MV-4-11 (cell line): ENCODE measurements at regions not wholly inside any gene's neighbourhood (a gene's known extent, or its start where the extent isn't known, plus 50 kb on each side); places are given as distances from the start of the nearest gene placed in this dataset.

ENCODE experiments used
- DNase-seq: peaks from one replicate; lab custom pipeline; 2025; lab: John Stamatoyannopoulos, UW

DNA sequence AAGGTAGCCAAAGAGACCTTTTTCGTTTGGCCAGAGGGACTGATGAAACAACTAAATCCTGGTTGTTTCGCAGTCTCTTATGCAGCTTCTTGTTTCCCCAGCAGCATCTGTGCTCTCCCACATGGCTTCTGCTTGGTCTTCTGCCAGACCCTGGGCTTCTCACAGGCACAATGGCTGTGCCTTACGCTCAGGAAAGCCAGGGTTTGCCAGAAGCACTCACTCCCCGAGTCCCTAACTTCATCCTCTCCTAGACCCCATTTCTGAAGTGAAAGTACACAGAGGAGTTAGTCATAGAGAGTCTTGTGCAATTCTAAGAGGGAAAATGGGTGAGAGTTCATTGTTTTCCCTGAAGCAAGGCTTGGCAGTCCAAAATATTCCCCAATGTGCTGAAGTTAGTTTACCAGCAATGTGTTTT lies 121.7 kb downstream of the EVX1 start:
- peak; percentile 74 for DNase-seq

DNA sequence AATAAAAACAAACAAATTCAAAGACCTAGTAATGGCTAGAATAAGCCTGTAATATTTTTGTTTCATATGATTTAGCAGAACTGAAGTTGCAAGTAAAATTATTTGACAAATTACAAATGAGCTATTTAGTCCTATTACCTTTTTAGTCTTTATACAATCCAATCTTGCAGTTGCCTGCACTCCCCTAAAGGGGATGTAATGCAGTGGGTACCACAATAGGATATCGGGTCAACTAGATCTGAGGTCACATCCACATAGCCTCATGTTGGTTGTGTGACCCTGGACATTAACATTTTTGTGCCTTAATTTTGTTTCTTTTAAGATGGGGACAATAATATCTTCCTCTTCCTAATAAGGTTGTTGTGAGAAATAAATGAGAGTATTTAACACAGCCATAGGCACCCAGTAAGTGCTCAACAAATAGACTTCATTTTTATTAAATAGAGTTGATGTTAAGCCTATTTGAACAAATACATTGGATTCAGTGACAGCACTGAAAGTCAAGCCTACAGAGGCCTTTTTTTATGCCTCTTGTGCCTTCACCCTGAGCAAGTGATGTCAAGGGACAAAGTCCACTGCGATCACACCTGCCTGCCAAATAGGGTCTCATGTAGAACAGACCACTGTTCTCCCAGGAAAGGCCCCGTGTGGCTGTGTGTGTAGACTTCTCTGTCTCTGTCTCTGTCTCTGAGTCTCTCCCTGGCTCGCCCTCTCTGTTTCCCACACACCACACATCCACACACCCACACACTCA lies 124.8 kb downstream of the EVX1 start:
- DNase-seq: no peak

DNA sequence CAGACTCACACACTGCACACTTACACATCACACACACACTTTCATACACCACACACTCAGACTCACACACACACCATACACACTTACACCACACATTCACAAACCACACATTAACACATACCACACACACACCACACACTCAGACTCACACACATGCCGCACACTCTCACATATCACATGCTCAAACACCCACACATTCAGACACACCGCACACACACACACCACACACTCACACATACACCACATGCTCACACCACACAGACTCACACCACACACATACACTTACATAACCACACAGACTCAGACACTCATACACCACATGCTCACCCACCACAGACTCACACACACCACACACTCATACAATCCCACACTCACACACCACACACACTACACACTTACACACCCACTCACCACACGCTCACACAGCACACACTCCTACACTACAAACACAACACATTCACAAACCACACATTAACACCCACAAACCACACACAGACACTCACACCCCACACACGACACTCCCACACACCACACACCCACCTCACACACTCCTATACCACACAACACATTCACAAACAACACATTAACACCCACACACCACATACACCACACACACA lies 125.4 kb downstream of the EVX1 start:
- DNase-seq: peak; percentile 13

DNA sequence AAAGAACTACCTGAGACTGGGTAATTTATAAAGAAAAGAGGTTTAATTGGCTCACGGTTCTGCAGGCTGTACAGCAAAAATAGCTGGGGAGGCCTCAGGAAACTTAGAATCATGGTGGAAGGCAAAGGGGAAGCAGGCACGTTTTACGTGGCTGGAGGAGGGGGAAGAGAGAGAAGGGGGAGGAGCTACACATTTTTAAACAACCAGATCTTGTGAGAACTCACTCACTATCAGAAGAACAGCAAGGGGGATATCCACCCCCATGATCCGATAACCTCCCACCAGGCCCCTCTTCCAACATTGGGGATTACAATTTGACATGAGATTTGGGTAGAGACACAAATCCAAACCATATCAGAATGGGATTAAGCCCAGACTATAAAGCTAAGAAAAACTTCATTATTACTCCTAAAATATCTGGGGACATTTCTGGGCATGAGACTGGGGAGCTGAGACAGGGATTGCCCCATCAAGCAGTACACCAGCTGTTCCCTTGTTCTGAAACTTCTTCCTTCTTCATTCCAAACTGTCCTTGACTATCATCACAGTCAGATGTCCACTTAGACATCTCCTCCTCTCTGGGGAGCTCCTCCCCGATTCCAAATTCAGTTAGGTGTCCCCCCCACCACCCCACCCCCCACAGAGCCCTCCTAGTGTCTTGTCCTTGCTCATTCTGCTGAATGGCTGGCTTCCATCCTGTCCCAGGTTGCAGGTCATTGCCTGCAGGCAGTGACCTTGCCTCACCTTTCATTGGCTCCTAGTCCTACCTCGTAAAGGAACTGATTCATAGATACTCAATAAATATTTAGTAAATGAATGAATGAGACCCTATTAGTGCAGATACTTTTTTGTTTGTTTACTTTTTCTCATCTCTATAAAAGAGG lies 132.6 kb downstream of the EVX1 start:
- no peak for DNase-seq

DNA sequence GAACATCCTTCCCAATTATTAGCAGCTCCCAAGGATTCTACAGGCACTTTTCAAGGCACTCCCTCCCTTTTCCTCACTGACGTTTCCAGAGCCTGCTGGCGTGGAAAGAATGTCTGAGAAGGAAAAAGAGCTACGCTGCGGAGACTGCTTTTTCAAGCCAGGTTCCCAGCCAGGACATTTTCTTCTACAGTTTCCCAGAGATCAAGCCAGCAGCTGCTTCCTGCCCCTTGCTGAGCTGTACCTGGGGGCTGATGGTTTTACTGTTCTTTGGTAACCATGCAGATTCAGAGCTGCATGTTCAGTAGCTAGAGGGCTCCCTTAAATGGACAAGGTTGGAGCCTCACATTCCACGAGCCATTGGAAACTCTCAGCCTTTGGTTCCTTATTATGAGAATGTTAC lies 133.4 kb downstream of the EVX1 start:
- no peak for DNase-seq

DNA sequence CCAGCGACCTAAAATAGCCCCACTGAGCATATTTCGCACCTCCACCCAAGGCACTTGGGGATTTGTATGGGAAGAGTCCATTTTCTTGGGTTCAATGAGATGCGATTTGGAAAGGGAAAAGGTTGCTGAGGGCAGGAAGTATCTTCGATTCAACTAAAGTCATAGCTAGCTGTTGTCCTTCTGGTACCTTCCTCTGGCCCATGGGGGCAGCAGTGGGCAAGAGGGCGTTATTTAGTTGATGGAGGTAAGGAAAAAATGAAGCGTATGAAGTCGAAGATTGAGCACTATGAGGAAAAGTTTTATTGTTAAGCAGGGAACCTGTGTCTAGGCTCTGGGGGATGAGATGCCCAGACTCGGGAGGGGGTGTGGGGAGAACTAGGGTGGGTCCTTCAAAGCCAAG lies 135.4 kb downstream of the EVX1 start:
- no peak for DNase-seq

DNA sequence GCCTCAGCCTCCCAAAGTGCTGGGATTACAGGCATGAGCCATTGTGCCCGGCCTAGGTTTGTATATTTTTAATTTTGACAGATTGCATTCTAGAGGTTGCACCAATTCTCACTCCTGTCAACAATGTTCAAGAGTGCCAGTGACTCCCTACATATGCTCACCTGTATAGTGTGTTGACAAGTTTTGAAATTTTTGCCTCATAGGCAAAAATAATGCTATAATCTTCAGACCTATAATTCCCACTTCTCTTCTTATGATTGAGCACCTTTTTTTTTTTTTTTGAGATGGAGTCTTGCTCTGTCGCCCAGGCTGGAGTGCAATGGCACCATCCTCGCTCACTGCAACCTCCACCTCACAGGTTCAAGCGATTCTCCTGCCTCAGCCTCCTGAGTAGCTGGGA lies 139.7 kb downstream of the EVX1 start:
- DNase-seq: no peak

DNA sequence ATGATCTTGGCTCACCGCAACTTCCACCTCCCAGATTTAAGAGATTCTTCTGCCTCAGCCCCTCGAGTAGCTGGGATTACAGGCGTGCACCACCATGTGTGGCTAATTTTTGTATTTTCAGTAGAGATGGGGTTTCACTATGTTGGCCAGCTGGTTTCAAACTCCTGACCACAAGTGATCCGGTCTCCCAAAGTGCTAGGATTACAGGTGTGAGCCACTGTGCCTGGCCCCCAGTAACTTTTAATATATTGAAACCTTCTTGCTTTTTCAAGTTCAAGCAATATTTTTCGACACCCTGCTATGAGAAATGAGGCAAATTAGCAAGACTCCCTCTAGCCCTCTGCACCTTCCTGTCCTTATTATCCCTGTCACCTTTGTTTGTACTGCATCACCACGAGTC lies 144.0 kb downstream of the EVX1 start:
- DNase-seq: no peak

DNA sequence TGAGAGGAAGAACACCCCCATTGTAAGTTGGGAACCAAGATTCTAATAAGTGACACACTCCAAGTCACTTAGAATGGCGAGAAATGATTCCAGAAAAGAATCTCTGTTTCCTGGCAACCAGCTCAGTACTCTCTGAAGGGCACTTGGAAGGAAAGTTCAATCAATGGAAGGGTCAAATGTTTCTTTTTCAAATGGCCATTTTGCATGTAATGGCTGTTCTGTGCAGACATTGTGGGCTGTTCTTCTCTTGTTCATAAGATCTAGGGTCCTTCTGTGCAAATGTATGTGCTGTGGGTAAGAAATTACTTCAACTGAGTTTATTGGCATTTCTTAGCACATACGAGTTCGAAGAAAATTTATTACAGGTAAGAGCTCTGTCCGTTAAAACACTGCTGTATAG lies 145.3 kb downstream of the EVX1 start:
- DNase-seq: no peak

DNA sequence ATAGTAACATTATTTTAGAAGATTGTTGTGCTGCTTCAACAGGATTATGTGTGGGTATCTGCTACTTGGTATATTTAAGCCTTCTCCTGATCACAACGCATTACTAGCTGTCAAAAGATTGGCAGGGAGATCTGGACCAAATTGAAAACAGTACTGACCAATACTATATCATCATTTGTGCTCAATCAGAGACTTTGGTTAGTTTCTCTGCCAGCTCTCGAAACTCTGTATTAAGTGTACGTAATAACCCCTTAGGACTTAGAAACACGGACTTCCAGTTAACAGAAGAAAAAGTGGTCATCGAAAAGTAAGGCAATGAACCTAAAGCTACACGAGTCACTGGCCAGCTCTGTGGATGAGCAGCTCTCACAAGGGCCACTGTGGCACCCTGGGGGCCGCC lies 146.0 kb downstream of the EVX1 start:
- no peak for DNase-seq

DNA sequence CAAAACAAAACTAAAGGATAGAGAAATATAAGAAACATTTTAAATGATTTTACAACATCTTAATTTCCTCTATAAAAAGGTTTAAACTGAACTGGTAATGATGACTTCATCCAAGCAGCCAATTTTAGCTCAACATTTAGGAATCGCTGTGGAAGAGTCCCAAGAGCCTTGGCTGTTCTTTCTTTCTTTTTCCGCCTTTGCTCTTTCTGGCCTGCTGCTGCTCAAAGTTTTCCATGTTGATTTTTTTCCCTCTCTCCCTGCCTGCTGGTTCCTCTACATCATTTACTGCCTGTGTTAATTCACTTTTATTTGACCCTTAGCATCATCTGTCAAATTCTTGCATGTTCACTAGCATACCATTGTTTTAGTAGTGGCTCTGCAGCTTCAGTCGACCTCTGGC lies 146.9 kb downstream of the EVX1 start:
- no peak for DNase-seq

DNA sequence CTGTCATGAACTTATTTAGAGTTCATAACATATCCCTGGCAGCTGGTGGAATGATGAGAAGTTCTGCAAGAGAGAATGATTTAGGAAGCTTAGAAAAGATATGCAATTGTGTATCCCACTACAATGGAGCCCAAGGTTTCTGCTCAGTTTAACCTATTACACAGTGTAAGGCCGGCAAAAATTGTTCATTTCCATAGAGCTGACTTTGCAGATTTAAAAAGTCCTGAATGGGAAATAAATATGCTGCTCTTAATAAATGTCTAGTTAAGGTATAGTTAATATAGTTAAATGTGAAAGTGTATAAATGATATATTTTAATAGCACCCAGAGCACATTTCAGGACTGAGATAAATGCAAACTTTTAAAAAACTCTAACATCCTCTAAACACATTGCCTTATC lies 149.9 kb downstream of the EVX1 start:
- no peak for DNase-seq

DNA sequence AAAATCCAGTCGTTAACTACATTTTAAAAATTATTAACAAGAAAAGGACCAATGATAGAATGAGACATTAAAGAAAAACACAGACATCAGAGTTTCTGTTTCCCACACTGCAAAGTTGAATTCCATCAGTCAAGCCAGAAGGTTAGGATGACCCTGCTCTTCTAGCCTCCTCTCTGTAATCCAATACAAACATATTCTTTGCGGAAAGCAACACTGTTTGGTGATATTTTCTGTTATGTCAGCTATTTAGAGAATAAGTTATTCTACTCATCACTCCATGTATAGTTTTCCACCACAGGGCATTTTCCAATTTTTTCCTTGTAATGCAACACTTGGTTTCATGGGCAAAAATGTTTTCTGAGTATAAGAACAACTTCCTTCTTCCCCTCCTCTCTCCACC lies 152.3 kb downstream of the EVX1 start:
- no peak for DNase-seq

DNA sequence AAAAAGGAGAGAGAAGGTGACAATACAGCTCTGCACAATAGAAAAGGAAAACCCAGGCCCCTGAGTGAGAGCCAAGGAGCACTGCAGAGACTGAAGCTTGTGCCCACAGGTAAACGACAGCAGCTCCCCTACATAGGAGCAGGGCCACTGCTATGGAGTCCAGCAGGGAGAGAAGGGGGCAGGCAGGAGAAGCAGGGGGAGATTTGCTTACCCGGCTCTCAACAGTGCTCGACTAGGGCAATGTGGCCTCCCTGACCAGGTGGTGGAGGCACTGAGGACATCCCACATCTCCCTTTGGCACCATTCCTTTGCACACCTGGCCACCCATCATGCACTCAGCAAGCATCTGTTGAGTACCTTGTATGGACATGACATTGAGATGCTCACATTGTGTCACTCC lies 153.0 kb downstream of the EVX1 start:
- no peak for DNase-seq

DNA sequence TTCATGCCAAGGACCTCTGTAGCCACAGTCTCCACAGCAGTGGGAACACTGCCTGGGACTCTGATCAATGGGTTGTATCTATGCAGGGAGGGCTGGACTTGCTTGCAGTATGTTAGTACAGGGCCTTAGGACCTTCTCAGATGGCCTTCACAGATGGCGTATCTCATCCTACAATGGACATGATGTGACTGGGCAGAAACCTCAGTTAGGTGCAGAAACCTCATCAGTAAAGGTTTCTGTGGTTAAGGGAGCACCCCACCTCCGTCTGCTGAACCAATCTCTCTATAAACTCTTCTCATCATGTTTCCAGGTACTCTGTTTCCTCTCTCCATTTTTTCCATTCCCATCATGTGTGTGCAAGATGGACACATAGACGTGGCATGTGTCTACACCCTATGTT lies 154.9 kb downstream of the EVX1 start:
- no peak for DNase-seq

DNA sequence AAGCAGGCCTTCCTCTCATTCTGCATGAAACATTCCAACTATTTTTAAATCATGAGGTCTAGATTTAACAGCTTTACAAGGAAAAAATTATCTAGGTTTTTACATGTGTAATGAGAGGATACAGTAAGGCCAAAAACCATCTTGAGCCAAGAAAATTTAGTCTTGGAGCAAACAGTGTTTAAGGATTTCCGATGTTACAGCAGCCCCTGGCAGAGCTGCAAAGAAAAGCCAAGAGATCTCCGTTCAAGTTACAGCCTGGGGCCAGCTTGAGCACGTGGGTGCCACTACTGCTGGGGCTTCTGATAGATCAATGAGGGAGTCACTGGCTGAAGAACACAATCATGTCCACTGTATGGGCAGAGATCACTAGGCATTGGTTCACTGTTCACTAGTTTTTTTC lies 156.2 kb downstream of the EVX1 start:
- no peak for DNase-seq

DNA sequence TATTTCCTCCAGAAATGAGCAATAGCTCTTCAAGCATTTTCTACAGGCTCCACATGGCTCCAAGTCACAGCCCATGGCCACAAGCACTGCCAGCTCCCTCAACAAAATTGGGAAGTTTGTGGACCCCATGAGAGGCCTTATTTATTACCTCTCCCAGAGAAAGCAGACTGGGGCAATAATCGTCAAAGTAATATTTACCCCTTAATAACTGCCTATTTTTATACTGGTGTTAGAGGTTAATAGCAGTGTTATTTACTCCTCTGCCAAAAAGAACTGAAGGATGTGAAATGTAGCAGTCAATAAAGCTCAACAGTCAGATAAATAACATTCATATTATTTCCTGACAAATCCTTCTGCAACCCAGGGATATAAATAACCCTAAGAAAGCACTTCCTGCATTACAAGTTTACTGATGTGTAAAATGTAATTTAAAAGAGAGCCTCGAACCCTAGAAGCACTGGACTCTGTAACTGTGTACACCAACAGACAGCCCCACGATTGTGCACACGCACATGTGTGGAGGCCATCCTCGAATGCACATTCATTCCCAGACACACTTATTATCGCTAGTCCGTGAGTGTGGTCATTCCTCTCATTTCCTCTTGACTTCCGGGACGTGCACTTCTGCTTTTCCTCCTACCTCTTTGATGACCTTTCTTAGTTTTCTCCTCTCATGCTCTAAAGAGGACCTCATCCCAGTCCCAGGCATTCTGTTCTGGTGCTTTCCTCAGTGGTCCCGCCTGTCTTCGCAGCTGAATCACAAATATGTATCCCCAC lies 157.4 kb downstream of the EVX1 start:
- peak; percentile 51 for DNase-seq

DNA sequence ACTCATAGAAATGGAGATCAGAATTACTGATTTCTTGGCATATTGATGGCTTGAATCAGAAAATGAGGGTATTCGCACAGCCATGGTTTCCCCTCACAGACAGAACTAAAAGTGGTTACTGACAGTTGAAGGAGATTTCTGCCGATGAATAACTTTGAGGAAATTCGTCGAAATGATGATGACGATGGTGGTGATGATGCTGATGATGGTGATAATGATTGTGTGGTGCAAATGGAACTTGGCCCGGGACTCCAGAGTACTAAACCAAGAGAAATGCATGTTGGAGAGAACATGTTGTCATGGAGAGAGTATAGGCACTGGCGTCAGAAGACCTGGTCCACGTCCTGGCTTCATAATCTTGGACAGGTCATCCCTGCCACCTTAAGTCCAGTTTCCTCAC lies 163.2 kb downstream of the EVX1 start:
- DNase-seq: no peak

DNA sequence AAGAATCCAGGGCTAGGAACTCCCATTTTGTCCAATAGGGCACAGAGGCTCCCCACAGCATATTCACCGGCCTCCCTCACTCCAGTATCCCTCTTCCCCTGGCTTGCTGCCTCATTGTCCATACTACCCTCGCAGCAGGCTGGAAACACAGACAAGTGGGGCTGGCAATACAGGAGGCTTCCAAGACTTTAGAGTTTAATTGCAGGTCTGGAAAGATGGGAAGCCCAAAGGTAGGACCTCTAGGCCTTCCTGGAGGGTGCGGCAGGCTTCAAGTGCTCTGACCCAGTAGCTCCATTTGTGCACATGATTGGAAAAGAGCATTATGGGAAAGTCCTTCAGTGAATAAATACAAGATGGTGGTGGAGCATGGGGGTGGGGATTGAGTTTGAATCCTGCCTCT lies 166.7 kb downstream of the EVX1 start:
- DNase-seq: no peak

DNA sequence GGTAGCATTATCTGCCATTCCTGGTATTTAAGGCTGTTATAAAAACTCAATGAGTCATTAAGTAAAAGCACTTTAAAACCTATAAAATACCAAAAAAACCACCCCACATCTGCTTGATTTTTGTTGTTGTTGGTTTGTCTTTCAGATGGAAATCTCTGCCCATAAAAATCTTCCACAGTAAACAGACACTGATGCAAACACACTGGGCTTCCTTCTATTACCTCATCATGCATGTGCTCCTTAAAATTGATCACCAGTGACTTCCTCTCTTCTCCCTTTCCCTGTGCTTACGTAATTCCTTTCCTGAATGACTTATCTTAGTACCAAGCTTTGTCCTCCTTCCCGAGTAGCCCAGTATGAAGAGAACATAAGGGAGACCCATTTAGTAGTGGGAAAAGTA lies 167.2 kb downstream of the EVX1 start:
- DNase-seq: no peak

DNA sequence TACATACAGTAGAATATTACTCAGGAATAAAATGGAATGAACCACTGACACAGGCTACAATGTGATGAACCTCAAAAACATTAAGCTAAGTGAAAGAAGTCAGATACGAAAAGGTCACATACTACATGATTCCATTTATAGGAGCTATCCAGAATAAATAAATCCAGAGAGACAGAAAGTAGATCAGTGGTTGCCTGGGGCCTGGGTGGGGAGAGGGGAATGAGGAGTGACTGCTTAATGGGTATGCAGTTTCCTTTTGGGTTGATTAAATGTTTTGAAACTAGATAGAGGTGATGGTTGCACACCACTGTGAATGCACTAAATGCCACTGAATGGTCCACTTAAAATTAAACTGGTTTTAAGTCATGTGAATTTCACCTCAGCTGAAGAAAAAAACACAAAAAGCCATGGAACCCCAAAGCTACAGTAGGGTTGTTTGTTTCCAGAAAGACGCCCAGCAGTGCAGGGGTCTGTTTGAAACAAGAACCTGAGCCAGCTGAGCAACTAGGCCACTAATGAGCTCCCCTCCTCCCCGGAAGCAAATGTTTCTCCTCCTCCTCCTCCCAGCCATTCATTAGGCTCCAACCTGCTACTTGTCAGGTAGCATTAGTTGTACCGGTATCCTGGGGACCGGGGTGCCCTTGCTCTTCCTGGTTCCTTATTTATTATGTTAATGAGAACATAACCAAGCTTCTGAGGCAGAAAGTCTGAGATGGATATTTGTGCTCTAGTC lies 168.4 kb downstream of the EVX1 start:
- DNase-seq: no peak

DNA sequence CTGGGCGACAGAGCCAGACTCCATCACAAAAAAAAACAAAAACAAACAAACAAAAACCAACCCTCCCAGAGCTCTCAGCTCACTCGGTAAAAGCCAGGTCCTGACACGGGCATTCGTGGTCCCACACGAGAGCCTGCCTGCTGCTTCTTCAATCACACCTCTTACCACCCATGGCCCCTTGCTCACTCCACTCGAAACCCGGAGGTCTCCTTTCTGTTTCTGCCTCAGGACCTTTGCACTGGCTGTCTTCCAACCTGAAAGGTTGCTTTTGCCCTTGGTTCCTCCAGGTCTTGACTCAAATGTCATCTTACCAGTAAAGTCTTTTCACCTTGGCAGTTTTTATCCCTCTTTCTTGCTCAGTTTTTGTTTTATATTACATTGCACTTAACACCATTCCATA lies 169.6 kb downstream of the EVX1 start:
- no peak for DNase-seq
